DND-41 (cell line): ENCODE measurements at regions not wholly inside any gene's neighbourhood (a gene's known extent, or its start where the extent isn't known, plus 50 kb on each side); places are given as distances from the start of the nearest gene placed in this dataset.

ENCODE experiments used
- ATAC-seq: fragments of 200-7000 bp; cut with Tn5 transposase; 3 replicates; pipeline ENCODE4 v1.9.1; 2021; ENCODE audit warnings: low read depth; ENCODE audit not compliant: insufficient read depth
- DNase-seq: peaks from one replicate; pipeline ENCODE4 v3.0.0-alpha.2; 2020
- H2AFZ ChIP-seq: 2 replicates; pipeline ENCODE4 v1.6.0; 2012; ENCODE audit warnings: low read depth, low read length
- H3K27ac ChIP-seq: 2 replicates; pipeline ENCODE4 v1.5.1; 2012; ENCODE audit warnings: low read length, inconsistent platforms
- H3K27me3 ChIP-seq: fragments of 200-600 bp; sonication (generic); 2 replicates; pipeline ENCODE4 v1.6.0; 2012; ENCODE audit warnings: low read length, mild to moderate bottlenecking, inconsistent platforms; ENCODE audit not compliant: insufficient read depth, poor library complexity
- H3K36me3 ChIP-seq: 2 replicates; pipeline ENCODE4 v1.5.1; 2012; ENCODE audit warnings: low read length, inconsistent platforms; ENCODE audit not compliant: insufficient read depth
- H3K4me1 ChIP-seq: 2 replicates; pipeline ENCODE4 v1.5.1; 2012; ENCODE audit warnings: mild to moderate bottlenecking, low read length; ENCODE audit not compliant: insufficient read depth
- H3K4me2 ChIP-seq: 2 replicates; pipeline ENCODE4 v1.6.0; 2012; ENCODE audit warnings: mild to moderate bottlenecking, moderate library complexity, low read length, inconsistent platforms; ENCODE audit not compliant: insufficient read depth
- H3K4me3 ChIP-seq, 2 experiments: fragments of 200-600 bp in 1 of 2; shearing (Covaris generic) in 1 of 2; 2 replicates each; pipeline ENCODE4 v1.5.1; 2012 to 2016; ENCODE audit warnings: inconsistent platforms in 2 of 2, low read length in 2 of 2, mild to moderate bottlenecking in 2 of 2, low read depth in 1 of 2, moderate library complexity in 1 of 2
- H3K79me2 ChIP-seq: 2 replicates; pipeline ENCODE4 v1.6.0; 2012; ENCODE audit warnings: low read length, inconsistent platforms; ENCODE audit not compliant: insufficient read depth
- H3K9ac ChIP-seq: 2 replicates; pipeline ENCODE4 v1.6.0; 2012; ENCODE audit warnings: low read depth, mild to moderate bottlenecking, inconsistent platforms, low read length, moderate library complexity
- H3K9me3 ChIP-seq: 2 replicates; pipeline ENCODE4 v1.5.1; 2012; ENCODE audit warnings: low read length, moderate library complexity, mild to moderate bottlenecking, inconsistent platforms; ENCODE audit not compliant: insufficient read depth, severe bottlenecking
- H4K20me1 ChIP-seq: 2 replicates; pipeline ENCODE4 v1.6.0; 2012; ENCODE audit warnings: low read length; ENCODE audit not compliant: insufficient read depth
- CTCF ChIP-seq: IDR thresholded peaks from 2 replicates; pipeline ENCODE4 v1.5.1; 2012; ENCODE audit warnings: borderline replicate concordance, low read length, moderate library complexity, mild to moderate bottlenecking; ENCODE audit not compliant: poor library complexity, severe bottlenecking; ENCODE audit errors: extremely low read depth
- EZH2 ChIP-seq: IDR thresholded peaks from 3 replicates; pipeline ENCODE4 v1.6.1; 2012; ENCODE audit warnings: borderline replicate concordance, low read depth, mild to moderate bottlenecking, moderate library complexity, low read length, inconsistent platforms; ENCODE audit not compliant: severe bottlenecking

- Histone ChIP-seq H3K9me3 (no peaks in the 10 kb centered on the region), H3K4me3 (no peak overlapping the region), H3K4me2 (no peak overlapping the region), H3K4me1 (no peaks in the 10 kb centered on the region), H3K9ac (no peak overlapping the region), H3K27ac (no peak overlapping the region), H2AFZ (no peak overlapping the region), H3K27me3 (no peaks in the 10 kb centered on the region), H3K79me2 (no peaks in the 10 kb centered on the region), H3K36me3 (no peaks in the 10 kb centered on the region), H4K20me1 (no peaks in the 10 kb centered on the region)
- ATAC-seq, result no peak
- no peak for DNase-seq
- TF ChIP-seq CTCF, result no peak
- TF ChIP-seq EZH2, result no peak
These were observed 413.2 kb downstream of the CETN3 start for GRCh38 chr5:89996335-89996734.

- Histone ChIP-seq H3K9ac (no peak overlapping the region), H4K20me1 (no peaks in the 10 kb centered on the region), H3K27me3 (no peaks in the 10 kb centered on the region), H3K79me2 (no peaks in the 10 kb centered on the region), H3K4me1 (no peaks in the 10 kb centered on the region), H2AFZ (no peak overlapping the region), H3K9me3 (no peaks in the 10 kb centered on the region), H3K4me2 (no peak overlapping the region), H3K36me3 (no peaks in the 10 kb centered on the region), H3K27ac (no peak overlapping the region), H3K4me3 (no peak overlapping the region)
- ATAC-seq, result no peak
- no peak for DNase-seq
- TF ChIP-seq CTCF, result no peak
- no peak for TF ChIP-seq EZH2
These were observed 415.3 kb downstream of the CETN3 start for GRCh38 chr5:89994266-89994665.

DNA sequence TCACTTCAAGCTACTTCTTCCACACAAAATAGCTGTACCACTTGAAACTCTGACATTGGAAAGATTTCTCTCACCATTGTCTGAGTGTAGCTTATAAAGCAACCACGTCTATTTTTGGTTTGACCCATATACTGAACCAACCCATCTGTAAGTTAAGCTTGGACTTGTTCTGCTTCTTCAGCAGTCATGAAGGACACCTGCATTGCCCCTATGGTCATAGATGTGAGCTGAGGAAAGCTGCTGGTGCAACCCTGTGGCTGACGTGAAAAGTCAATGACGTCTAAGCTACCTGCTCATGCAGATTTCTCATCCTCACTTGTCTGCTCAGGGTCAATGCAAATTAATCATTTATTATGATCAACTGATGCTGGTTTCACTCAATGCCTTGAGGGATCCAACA lies 417.4 kb downstream of the CETN3 start:
- no peaks in the 10 kb centered on the region for H3K27me3 ChIP-seq
- ATAC-seq, result no peak
- H3K27ac ChIP-seq, result no peak overlapping the region
- H2AFZ ChIP-seq, result no peak overlapping the region
- no peaks in the 10 kb centered on the region for H4K20me1 ChIP-seq
- no peak for DNase-seq
- TF ChIP-seq EZH2 (no peak), CTCF (no peak)
- no peak overlapping the region for H3K4me2 ChIP-seq
- H3K36me3 ChIP-seq, result no peaks in the 10 kb centered on the region
- H3K79me2 ChIP-seq, result no peaks in the 10 kb centered on the region
- H3K9me3 ChIP-seq, result no peaks in the 10 kb centered on the region
- no peak overlapping the region for H3K9ac ChIP-seq
- no peaks in the 10 kb centered on the region for H3K4me1 ChIP-seq
- H3K4me3 ChIP-seq, result no peak overlapping the region

- Histone ChIP-seq H3K4me3 (no peak overlapping the region), H3K27me3 (no peaks in the 10 kb centered on the region), H4K20me1 (no peaks in the 10 kb centered on the region), H3K27ac (no peak overlapping the region), H2AFZ (no peak overlapping the region), H3K4me1 (no peaks in the 10 kb centered on the region), H3K79me2 (no peaks in the 10 kb centered on the region), H3K9ac (no peak overlapping the region), H3K9me3 (no peaks in the 10 kb centered on the region), H3K4me2 (no peak overlapping the region), H3K36me3 (no peaks in the 10 kb centered on the region)
- no peak for TF ChIP-seq CTCF
- TF ChIP-seq EZH2, result no peak
- DNase-seq (no peak), ATAC-seq (no peak)
These were observed 418.0 kb downstream of the CETN3 start for GRCh38 chr5:89991592-89991991.
